NCI-H510A (cell line): ENCODE measurements at regions not wholly inside any gene's neighbourhood (a gene's known extent, or its start where the extent isn't known, plus 50 kb on each side); places are given as distances from the start of the nearest gene placed in this dataset.

Experiments used
- DNase-seq: peaks from one replicate; lab custom pipeline; 2025; lab: John Stamatoyannopoulos, UW

GRCh38 chr6:163720460-163721235 is 306.1 kb downstream of the QKI start:
- no peak for DNase-seq

GRCh38 chr6:163720005-163720404 is 305.5 kb downstream of the QKI start:
- DNase-seq, result no peak

GRCh38 chr6:163719028-163719742 is 304.7 kb downstream of the QKI start:
- no peak for DNase-seq

GRCh38 chr6:163718537-163718936 is 304.0 kb downstream of the QKI start:
- no peak for DNase-seq

- DNase-seq, result no peak
Observed at GRCh38 chr6:163717106-163717764, 302.7 kb downstream of the QKI start.

- DNase-seq, result no peak
Observed at GRCh38 chr6:163716690-163717089, 302.2 kb downstream of the QKI start.

- no peak for DNase-seq
Observed at GRCh38 chr6:163715846-163716245, 301.3 kb downstream of the QKI start.

- DNase-seq, result no peak
Observed at GRCh38 chr6:163714179-163714578, 299.7 kb downstream of the QKI start.

- no peak for DNase-seq
Observed at GRCh38 chr6:163712981-163713380, 298.5 kb downstream of the QKI start.

- no peak for DNase-seq
Observed at GRCh38 chr6:163712566-163712961, 298.0 kb downstream of the QKI start.

GRCh38 chr6:163711615-163712565 is 297.4 kb downstream of the QKI start:
- DNase-seq, result no peak

- no peak for DNase-seq
Observed at GRCh38 chr6:163710532-163711470, 296.3 kb downstream of the QKI start.

GRCh38 chr6:163709693-163710092 is 295.2 kb downstream of the QKI start:
- DNase-seq, result no peak

GRCh38 chr6:163709255-163709654 is 294.7 kb downstream of the QKI start:
- DNase-seq, result no peak

- no peak for DNase-seq
Observed at GRCh38 chr6:163708466-163708865, 293.9 kb downstream of the QKI start.

- no peak for DNase-seq
Observed at GRCh38 chr6:163707387-163708355, 293.2 kb downstream of the QKI start.

GRCh38 chr6:163706500-163707087 is 292.1 kb downstream of the QKI start:
- no peak for DNase-seq

GRCh38 chr6:163705923-163706322 is 291.4 kb downstream of the QKI start:
- DNase-seq, result no peak

- DNase-seq, result no peak
Observed at GRCh38 chr6:163702736-163703135, 288.2 kb downstream of the QKI start.
